Activated CD4-positive, CD25-positive, alpha-beta regulatory T cell treated with anti-CD3 and anti-CD28 coated beads, Interleukin-2, amount 50 U/mL, for 24 hours (primary cell): ENCODE measurements at regions not wholly inside any gene's neighbourhood (a gene's known extent, or its start where the extent isn't known, plus 50 kb on each side); places are given as distances from the start of the nearest gene placed in this dataset.
"Not testable (repeated sequence)": the region's sequence is repeated elsewhere in the genome, so short reads cannot be mapped to it uniquely, and the experiment has no call there.

ENCODE experiments used
- ATAC-seq, 2 donors: fragments of 150-1000 bp; cut with Tn5 transposase; one replicate each; pipeline ENCODE4 v1.10.0; 2021; ENCODE audit warnings: mild to moderate bottlenecking in 1 of 2, moderate library complexity in 1 of 2

DNA sequence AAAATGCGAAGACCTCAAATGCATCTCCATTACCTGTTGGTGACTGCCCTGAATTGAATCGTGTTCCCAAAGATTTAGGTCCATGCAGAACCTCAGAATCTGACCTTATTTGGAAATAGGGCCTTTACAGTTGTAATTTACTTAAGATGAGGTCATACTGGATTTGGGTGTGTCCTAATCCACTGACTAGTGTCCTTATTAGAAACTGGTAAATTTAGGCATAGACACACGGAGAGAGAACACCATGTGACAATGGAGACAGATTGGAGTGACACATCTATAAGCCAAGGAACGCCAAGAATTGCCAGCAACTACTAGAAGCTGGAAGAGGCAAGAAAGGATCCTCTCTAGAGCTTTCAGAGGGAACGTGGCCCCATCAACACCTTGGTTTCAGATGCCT is 203.1 kb downstream of the SMAD2 start:
- ATAC-seq: no peak

DNA sequence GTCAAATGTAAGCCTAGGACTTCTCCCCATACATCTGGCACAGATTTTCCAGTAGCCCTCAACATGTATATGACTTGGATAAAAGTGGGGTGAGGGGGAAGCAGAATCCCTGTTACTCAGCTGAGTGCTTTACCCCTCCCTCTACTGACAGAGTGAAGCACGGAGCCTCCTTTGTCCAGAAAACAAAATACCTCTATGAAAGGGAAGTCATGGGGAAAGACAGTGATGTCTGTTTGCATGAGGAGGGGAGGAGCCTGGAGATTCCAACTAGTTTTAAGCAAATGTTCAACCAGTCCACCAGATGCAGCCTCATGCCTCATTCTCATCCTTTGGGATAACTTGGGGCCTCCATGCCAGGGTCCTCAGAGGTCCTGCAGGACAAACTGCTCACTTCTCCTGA is 203.9 kb downstream of the SMAD2 start:
- ATAC-seq: no peak

DNA sequence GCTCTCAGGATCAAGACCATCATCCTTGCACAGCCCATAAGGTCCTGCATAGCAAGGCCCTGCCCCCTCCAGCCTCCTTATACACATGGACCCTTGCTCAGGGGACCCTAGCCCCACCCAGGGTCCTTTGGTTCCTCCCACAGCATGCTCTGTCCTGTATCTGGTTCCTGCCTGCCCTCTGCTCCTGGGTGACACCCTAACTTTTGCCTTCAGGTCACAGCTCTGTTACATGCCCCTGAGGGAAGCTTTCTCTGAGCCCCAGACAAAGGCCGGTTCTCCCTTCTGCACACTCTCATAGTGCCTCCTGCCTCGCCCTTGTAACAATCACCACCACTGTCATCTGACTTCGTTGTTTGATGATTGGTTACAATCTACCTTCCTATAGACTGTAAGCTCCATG is 204.8 kb downstream of the SMAD2 start:
- no peak for ATAC-seq

DNA sequence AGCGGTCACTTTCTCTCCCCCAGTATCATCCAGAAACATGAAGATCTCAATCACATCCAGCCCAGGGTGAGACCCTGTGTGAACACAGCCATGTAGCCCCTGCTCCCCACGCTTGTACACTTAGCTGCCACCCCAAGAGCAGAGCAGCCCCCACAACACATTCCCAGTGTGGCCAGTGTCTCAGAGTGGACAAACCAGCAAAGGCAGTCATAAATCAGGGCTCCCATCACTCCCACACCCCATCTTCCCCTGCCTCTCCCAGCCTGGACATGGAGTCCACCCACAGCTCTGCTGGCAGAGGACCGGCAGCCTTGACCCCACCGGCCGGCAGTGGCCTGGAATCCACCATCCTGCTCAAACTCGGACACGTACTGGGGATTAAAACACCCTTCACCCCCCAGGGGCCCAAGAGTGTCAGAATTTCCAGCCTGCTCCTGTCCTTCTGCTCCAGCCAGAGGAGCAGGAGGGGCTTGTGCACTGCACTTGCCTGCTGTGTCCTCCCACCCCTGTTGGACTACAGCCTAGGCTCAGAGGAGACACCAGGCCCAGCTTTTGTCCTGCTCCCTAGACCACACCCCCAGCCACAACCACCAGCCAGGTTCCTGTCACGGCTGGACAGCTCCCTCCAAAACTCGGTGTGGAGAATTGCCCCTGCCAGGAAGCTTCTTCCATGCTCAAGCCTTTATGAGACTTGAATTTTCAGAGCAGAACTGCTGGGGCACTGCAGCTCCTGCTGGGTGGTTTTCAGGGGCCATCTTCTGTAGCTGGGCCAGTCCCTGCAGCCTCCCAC is 206.1 kb downstream of the SMAD2 start:
- ATAC-seq: no peak

DNA sequence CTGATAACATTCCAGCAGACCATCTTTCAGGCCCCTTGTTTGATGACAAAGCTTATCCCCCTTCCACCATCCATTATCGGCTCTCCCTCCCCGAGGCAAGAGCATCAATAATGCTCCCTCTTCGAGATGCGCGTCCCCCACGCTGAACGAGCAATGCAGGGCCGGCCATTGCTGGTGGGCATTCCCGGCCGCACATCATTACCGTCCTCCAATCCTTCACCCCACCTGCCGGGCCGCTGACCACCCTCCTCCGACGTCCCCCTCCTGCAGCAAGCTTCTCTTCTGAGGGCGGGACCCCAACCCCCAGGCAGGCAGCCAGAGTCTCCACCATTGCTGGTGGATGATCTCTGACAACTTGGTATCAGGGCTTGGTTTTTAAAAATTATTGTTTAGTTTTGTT is 208.6 kb downstream of the SMAD2 start:
- no peak for ATAC-seq

DNA sequence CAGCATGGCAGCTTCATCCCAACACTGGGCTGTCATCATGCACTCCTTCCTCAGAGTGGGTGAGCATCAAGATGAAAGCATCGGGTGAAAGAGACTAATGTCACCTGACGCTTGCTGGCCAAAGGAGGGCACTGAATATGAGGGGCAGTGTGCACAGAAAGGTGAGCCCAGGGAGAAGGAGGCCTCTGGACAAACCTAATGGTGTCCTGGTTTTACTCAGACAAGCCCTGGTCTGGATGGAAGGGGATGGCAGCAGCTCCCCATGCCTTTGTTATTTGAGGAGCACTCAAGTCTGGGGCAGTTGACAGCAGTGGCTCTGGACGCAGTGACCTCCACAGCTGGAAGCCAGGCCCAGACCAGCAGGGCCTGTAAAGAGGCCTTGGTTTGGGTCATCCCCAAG is 209.7 kb downstream of the SMAD2 start:
- ATAC-seq: no peak

DNA sequence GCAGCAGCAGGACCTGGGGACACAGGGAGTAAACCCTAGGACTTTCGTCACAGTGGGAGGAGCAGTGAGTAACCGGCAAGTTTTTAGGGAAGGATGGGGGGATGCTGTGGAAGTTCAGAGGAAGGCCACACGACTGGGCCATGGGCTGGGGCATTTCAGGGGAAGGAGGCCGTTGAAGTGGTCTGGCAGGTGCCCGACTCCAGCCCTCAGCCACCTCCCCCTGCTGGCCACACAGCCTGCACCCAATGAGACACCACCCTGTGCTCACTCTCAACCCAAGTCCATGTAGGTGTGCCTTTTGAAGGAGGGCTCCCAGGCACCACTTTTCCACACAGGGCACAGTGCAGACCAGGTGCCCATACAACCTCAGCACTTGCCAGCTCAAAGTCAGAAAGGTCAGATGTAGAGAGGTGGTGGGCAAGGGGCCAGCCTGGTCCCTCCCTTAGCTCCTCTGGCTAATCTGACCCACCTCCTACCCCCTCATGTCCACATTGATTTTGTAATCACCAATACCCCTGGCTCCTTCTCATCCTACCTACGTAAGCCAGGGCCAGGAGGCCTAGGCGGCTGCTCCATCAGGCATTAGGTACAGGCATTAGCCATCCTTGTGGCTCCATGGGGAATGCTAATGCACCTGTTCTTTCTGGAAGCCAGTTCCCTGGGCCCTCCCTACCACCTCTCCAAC is 211.2 kb downstream of the SMAD2 start:
- ATAC-seq: no peak

DNA sequence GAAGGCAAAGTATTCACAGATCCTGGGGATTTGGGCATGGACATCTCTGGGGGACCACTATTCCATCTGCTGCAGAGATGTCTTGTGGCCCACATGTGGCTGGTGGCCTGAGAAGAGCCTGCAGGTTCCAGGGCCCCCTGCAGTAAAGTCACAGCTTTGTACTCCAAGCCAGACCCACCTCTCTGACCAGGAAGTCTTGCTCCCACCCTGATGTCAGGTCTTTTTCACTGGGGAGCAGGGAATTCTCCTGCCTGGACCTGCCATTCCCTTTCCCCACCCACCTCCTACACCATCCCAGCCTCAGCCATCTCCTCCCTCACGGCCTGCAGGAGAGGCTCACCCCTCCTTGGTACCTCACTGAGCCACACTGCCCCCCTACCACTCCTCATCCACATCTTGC is 211.8 kb downstream of the SMAD2 start:
- ATAC-seq: no peak

DNA sequence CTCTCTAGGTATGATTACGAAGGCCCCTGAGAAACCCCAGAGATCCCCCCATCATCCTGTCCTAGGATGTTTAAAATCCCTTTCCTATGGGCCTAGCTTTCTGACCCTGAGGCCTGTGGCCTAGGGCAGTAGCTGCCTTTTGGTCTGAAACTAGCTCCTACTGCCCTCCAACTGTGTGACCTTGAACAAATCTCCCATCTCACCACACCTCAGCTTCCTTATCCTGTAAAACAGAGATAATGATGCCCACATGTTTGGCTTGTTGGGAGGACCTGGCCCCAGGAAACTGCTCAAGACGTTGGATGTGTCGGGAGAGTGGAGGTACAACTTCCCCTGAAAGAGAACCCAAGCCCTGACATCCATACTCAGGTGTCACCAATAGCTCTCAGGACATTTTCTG is 213.2 kb downstream of the SMAD2 start:
- ATAC-seq: no peak

DNA sequence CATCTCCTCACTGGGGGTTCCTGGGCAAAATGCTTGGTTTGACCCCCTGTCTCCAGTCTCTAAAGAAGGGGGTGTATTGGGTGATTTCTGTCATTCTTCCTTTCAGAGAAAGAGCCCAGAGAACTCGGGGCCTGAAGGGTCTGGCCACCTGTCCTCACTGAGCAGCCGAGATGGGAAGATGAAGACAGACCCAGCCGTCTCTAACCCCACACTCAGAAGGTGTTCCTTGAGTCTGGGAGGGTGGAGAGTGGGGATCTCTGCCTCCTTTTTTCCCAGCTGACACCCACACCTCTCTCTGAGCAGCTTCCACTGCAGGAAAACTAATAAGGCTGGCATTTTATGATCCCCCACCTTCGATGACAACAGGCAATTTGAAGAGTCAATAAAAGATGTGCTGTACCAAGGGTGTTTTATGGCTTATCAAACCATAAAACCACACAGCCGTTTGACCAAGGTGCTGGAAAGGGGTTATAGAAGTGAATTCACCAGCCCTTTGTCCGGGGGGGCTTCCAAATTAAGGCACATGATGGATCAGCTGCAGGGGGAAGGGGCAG is 213.8 kb downstream of the SMAD2 start:
- no peak for ATAC-seq

DNA sequence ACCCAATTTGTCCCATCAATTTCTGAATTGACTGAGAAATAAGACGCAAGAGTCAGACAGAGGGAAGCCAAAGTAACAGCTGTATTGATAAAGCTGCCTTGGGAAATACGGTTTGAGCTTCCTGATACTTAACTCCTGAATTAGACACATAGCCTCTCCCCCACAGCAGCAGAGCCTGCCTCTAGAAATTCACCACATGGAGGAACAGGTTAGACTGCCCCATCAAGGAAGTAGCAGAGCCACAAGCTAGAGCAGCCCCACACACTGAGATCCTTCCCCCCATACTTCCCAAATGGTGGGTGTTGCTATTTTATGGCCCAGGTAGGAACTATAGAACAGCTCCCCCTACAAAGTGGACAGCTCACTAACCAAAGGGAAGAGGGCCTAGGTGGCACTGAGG is 220.0 kb downstream of the SMAD2 start:
- ATAC-seq: no peak

DNA sequence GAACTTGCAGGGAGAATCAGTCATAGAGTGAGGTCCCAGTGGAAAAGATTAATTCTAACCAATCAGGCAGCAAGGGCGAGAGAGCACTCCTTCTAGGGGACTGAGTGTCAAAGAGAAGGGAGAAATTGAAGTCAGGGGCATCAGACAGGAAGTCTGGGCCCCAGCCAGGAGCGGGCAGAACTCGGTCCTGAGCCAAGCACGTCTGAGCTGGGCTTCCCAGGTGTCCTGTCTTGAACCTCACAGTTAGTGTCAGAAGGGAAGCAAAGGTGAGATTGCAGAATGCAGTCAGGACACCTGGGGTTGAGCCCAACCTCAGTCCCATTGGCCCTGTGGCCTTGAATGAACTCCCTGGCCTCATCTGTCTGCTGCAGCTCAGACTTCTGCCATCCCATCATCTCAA is 220.9 kb downstream of the SMAD2 start:
- ATAC-seq: no peak

DNA sequence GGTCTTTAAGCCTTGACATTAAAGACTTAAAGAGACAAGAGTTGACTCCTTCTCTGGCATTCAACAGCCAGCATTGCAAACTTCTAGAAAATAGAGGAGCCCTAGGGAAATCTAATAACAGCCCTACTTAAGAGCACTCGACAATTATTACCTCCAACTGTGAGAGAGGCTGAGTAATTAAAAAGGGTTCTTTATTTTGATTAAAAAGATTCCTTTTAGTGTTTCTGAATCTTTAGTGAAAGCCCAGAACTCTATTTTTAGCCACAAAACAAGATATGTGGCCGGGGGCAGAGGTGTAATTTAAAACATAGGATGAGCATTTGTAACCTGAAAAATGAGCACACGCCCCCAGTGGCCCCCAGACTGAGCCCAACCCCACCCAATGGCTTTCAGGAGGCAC is 222.3 kb downstream of the SMAD2 start:
- no peak for ATAC-seq

DNA sequence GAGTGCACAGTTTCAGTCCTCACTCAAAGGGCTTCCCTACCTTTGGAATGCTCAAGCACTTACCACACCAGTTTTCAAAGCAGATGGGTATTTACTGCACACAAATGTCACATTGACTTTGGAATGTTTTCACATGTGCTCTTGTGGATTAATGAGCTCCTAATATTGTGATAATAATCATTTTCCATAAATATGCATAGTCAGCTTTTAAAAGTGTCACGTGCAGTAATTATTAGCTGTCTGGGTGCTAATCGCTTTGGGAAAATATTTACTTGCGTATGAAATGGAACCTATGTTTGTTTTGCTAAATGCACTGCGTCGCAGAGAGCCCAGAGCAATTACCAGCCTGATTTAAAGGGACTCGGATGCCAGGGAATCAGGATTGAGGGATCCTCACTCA is 229.3 kb downstream of the SMAD2 start:
- ATAC-seq: no peak

DNA sequence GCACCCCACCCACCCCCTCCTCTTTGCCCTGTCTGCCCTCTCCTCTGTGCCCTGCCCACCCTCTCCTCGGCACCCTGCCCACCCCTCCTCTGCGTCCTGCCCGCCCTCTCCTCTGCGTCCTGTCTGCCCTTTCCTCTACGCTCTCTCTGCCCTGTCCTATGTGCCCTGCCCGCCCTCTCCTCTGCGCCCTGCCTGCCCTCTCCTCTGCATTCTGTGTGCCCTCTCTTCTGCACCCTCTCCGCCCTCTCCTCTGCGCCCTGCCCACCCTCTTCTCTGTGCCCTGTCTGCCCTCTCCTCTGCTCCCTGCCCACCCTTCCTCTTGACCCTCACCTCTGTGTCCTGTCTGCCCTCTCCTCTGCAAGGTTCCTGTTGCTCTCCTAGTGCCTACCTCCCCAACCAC is 233.6 kb downstream of the SMAD2 start:
- no peak for ATAC-seq

DNA sequence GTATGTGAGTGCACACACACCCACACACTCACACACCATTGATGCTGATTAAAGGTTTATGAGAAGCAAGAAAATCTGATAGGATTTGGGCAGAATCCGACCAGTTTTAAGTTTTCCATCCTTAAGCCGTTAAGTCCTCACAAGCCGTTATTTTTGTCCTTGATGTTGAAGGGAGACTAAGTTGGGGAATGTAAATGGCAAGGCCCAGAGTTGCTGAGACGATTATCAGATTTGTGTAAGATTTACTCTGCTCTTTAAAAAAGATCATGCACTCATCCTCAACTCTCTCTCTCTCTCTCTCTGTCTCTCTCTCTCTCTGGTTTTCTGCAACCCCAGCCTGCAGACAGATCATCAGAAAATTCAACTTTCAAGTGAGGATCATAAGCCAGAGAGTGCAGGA is 238.8 kb downstream of the SMAD2 start:
- ATAC-seq: no peak

DNA sequence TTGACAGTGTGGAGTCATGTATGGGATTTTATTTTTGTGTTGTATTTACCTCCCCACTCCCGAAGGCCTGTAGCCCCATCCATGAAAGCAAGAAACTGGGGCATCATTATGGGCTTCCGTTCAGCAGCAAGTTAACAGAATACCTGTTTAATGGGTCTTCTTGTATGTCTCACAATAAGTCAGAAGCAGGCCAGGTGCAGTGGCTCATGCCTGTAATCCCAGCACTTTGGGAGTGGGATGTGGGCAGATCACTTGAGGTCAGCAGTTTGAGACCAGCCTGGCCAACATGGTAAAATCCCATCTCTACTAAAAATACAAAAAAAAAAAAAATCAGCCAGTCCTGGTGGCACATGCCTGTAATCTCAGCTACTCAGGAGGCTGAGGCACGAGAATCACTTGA is 239.7 kb downstream of the SMAD2 start:
- not testable (repeated sequence) for ATAC-seq

DNA sequence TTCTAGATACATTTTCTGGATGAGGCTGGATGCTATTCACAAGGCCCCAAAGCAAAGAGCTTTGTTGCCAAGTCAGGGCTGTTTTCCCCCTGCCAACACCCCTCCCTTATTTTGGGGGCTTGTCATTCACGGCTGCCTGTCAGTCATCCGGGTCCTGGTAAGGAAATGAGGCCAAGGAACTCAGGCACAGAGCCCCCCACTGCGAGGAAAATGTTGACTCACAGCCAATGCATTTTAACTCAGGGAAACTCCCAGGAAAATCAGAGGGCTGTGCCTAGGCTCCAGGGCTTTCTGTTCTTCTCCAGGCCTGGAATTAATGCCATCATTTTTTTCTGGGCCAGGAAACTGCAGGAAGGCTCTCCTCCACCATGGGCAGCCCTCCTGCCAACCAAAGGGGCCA is 241.1 kb downstream of the SMAD2 start:
- ATAC-seq: no peak

DNA sequence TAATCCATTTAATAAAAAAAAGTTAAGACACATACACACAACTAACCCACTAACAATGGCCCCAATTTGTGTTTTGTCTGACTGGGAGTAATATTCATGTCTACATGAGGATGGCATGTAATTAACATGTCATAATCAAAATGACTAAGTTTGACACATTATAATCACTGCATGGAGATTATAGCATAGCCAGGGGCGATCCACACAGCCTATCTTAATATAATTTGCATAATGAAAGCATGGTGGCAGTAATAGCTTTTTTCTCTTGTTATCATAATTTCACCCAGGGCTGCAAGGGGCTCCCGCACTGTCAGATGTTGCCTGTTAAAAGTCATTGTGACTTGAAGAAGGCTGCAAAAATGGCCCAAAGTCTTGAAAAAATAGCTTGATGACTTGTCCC is 243.7 kb downstream of the SMAD2 start:
- ATAC-seq: no peak

DNA sequence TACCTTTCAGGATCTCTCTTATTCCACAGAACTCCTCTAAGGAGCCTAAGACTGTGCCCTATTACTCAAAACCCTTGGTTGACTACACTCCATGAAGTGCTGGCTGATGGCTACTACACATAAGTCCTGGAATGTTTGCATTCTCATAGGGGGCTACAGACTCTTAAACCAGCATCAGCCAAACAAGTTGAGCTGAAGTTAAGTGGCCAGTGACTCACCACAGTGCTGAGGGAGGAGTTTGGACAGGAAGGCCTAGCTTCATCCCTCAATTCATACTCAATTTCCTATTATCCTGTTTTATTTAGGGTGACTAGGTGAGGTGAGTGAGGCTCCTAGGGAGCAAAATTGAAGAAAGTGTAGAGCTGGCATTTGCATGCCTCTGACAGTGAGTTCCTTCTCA is 246.7 kb downstream of the SMAD2 start:
- ATAC-seq: no peak

DNA sequence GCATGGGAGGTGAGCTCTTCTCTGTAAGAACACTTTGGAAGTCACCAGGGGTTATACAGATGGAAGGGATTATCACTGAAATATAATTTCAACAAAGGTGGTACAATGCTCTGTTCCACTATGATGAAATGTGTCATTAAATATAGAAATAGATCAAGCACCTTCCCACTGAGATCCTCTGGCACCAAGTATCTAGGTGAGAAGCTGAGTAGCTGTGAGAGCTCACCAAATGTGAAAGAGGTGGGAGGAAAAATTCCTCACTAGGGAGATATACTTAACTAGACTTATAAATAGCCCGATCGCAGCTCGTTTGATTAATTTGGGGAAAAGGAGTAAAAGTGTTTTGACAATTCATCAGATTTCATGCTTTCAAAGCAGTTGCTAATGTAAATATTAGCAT is 247.6 kb downstream of the SMAD2 start:
- ATAC-seq: no peak

DNA sequence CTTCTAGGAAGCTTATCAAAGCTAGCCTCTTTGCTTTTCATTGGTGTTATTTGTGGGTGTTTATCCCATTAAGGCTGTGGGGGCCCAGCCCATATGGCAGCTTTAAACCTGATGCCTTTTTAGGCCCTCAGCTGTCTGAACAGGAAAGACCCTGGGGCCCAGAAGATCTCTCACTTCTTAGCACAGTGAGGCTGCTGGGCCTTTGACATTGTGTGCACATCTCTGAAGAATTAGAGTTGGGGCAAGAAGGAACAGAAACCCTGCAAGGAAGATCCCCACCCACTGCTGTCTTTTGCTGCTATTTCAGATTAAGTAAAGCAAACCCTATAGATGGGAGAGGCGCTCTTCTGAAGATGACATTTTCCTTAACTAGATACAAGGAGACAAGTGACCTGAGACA is 250.0 kb downstream of the SMAD2 start:
- ATAC-seq: peak; percentile 13 to 17

DNA sequence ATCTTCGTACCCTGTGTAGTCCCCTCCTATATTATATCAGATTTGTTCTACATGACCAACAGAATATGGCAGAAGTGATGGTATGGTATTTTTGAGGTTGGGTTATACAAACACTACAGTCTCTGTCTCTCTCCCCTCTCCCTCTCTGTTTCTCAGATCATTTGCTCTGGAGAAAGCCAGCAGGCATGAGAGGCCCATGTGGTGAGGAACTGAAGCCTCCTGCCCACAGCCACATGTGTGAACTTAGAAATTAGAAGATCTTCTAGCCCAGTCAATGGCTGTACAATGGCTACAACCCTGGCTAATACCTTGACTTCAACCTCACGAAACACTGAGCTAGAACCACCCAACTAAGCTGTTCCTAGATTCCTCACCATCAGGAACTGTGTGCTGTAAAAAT is 250.6 kb downstream of the SMAD2 start:
- ATAC-seq: no peak

DNA sequence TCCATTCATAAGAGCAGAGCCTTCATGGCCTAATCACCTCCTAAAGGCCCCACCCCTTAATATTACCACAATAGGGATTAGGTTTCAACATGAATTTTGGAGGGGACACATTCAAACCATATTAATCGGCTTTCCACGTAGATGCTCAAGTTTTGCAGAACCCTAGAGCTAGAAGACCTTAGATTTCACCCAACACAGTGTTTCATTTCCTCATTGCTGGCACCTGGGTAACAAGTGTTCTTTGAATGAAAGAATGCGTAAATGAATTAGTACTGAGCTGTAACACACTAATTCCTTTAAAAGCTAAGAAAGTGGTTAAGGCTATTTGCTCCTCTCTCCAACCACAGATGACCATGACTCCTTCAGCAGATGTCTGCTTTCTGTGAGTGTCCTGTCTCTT is 252.5 kb downstream of the SMAD2 start:
- no peak for ATAC-seq

DNA sequence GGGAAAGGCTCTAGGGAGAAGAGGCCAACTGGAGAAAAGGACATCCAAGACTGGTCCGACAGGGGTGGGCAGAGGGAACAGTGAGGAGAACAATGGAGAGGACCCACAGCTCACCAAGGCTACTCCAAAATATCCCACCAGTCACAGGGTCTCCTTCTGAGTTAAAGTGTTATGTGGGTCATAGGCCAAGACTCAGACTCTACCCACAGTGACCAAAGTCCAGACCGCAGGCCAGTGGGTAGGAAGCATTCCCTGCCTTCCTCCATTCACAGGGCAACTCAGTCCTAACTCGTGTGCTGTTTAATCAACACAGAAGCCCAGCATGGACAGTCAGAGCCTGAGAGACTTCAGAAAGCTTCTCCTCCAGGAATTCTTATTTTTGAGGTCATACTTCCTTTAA is 260.6 kb downstream of the SMAD2 start:
- no peak for ATAC-seq
